HUES48 (cell line): ENCODE measurements at regions not wholly inside any gene's neighbourhood (a gene's known extent, or its start where the extent isn't known, plus 50 kb on each side); places are given as distances from the start of the nearest gene placed in this dataset.
"Not testable (repeated sequence)": the region's sequence is repeated elsewhere in the genome, so short reads cannot be mapped to it uniquely, and the experiment has no call there.

Source experiments
- H3K27ac ChIP-seq: one replicate; pipeline ENCODE4 v1.7.0; 2013; ENCODE audit warnings: low read depth, low read length, inconsistent platforms
- H3K27me3 ChIP-seq: 2 replicates; pipeline ENCODE4 v1.6.1; 2013; ENCODE audit warnings: mild to moderate bottlenecking, low read length; ENCODE audit not compliant: control insufficient read depth, insufficient read depth
- H3K36me3 ChIP-seq: 2 replicates; pipeline ENCODE4 v1.6.1; 2013; ENCODE audit warnings: low read length; ENCODE audit not compliant: control insufficient read depth, insufficient read depth
- H3K4me1 ChIP-seq: 2 replicates; pipeline ENCODE4 v1.6.1; 2013; ENCODE audit warnings: mild to moderate bottlenecking, low read length; ENCODE audit not compliant: control insufficient read depth, insufficient read depth
- H3K4me3 ChIP-seq: 2 replicates; pipeline ENCODE4 v1.5.1; 2013; ENCODE audit warnings: mild to moderate bottlenecking, low read depth, low read length
- H3K9ac ChIP-seq: 2 replicates; pipeline ENCODE4 v1.6.1; 2013; ENCODE audit warnings: mild to moderate bottlenecking, low read depth, low read length, moderate library complexity
- H3K9me3 ChIP-seq: 2 replicates; pipeline ENCODE4 v1.6.1; 2013; ENCODE audit warnings: low read length; ENCODE audit not compliant: control insufficient read depth, insufficient read depth

- H3K27ac ChIP-seq, H3K4me1 ChIP-seq, H3K9ac ChIP-seq, H3K27me3 ChIP-seq, H3K4me3 ChIP-seq, H3K36me3 ChIP-seq: not testable (repeated sequence)
- H3K9me3 ChIP-seq: peaks cover 14% of the 10 kb centered on the region; the same call in 1 of the 2 replicates
These were observed 567.3 kb downstream of the ANKRD30B start for GRCh38 chr18:15315301-15315700.

GRCh38 chr18:15318655-15319054 is 570.7 kb downstream of the ANKRD30B start:
- not testable (repeated sequence) for H3K27ac ChIP-seq, H3K9ac ChIP-seq, H3K36me3 ChIP-seq, H3K27me3 ChIP-seq, H3K9me3 ChIP-seq, H3K4me1 ChIP-seq, H3K4me3 ChIP-seq

GRCh38 chr18:15329713-15330112 is 581.7 kb downstream of the ANKRD30B start:
- not testable (repeated sequence) for H3K27me3 ChIP-seq, H3K27ac ChIP-seq, H3K9me3 ChIP-seq, H3K4me1 ChIP-seq, H3K36me3 ChIP-seq, H3K4me3 ChIP-seq, H3K9ac ChIP-seq

- H3K9ac ChIP-seq, H3K4me3 ChIP-seq, H3K4me1 ChIP-seq, H3K36me3 ChIP-seq, H3K27ac ChIP-seq, H3K9me3 ChIP-seq, H3K27me3 ChIP-seq: not testable (repeated sequence)
These were observed 582.2 kb downstream of the ANKRD30B start for GRCh38 chr18:15330149-15330548.

GRCh38 chr18:15330600-15330999 is 582.6 kb downstream of the ANKRD30B start:
- H3K4me3 ChIP-seq, H3K4me1 ChIP-seq, H3K27me3 ChIP-seq, H3K9ac ChIP-seq, H3K36me3 ChIP-seq, H3K27ac ChIP-seq, H3K9me3 ChIP-seq: not testable (repeated sequence)

- H3K4me1 ChIP-seq, H3K27ac ChIP-seq, H3K27me3 ChIP-seq, H3K4me3 ChIP-seq, H3K36me3 ChIP-seq, H3K9me3 ChIP-seq, H3K9ac ChIP-seq: not testable (repeated sequence)
These were observed 627.7 kb downstream of the ANKRD30B start for GRCh38 chr18:15375671-15376070.

- H3K9ac ChIP-seq, H3K4me1 ChIP-seq, H3K36me3 ChIP-seq, H3K27me3 ChIP-seq, H3K27ac ChIP-seq: not testable (repeated sequence)
- Histone ChIP-seq H3K9me3 (peaks cover 49% of the 10 kb centered on the region), H3K4me3 (0 out of 2 replicates have a peak overlapping the region, but pooled peaks have one; percentile 14)
These were observed 659.9 kb downstream of the ANKRD30B start for GRCh38 chr18:15407874-15408273.
